Panc1 (cell line): ENCODE measurements at regions not wholly inside any gene's neighbourhood (a gene's known extent, or its start where the extent isn't known, plus 50 kb on each side); places are given as distances from the start of the nearest gene placed in this dataset.

ENCODE experiments used
- POLR2AphosphoS5 ChIP-seq: IDR thresholded peaks from 2 replicates; pipeline ENCODE4 v1.6.1; 2012; ENCODE audit warnings: mild to moderate bottlenecking, low read depth, low read length, moderate library complexity
- TF ChIP-seq, protein P1 (sequence below): fragments of 450-650 bp; IDR thresholded peaks from 2 replicates; pipeline ENCODE4 v1.5.1; 2017; ENCODE audit warnings: mild to moderate bottlenecking
- TF ChIP-seq, protein P2 (sequence below), 2 experiments: IDR thresholded peaks; 2 replicates each; pipeline ENCODE4 v1.6.1; 2011 to 2012; ENCODE audit warnings: low read depth in 2 of 2, control low read depth in 1 of 2, low read length in 1 of 2, mild to moderate bottlenecking in 1 of 2, moderate library complexity in 1 of 2; ENCODE audit not compliant: insufficient read depth in 1 of 2

DNA sequence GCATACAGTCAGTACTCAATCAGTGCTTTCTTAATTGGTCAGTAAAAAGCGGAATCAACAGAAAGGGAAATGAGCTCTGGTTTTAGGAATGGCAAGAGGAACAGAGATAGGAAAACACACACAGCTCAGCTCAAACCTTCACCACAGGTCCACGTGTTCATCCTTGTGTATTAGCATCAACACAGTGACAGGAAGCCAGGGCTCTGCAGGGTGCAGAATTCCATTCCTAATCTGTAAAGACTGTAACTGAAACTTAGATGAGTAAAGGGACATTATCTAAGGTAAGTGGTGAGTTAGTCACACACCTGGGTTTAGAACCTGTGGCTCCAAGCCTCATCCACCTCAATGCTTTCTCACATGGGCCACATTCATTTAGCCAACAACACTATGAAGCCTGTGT, 1242.2 kb upstream of the TMEM132C start:
- TF ChIP-seq, protein P1, sequence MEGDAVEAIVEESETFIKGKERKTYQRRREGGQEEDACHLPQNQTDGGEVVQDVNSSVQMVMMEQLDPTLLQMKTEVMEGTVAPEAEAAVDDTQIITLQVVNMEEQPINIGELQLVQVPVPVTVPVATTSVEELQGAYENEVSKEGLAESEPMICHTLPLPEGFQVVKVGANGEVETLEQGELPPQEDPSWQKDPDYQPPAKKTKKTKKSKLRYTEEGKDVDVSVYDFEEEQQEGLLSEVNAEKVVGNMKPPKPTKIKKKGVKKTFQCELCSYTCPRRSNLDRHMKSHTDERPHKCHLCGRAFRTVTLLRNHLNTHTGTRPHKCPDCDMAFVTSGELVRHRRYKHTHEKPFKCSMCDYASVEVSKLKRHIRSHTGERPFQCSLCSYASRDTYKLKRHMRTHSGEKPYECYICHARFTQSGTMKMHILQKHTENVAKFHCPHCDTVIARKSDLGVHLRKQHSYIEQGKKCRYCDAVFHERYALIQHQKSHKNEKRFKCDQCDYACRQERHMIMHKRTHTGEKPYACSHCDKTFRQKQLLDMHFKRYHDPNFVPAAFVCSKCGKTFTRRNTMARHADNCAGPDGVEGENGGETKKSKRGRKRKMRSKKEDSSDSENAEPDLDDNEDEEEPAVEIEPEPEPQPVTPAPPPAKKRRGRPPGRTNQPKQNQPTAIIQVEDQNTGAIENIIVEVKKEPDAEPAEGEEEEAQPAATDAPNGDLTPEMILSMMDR: no peak
- TF ChIP-seq, protein P2, sequence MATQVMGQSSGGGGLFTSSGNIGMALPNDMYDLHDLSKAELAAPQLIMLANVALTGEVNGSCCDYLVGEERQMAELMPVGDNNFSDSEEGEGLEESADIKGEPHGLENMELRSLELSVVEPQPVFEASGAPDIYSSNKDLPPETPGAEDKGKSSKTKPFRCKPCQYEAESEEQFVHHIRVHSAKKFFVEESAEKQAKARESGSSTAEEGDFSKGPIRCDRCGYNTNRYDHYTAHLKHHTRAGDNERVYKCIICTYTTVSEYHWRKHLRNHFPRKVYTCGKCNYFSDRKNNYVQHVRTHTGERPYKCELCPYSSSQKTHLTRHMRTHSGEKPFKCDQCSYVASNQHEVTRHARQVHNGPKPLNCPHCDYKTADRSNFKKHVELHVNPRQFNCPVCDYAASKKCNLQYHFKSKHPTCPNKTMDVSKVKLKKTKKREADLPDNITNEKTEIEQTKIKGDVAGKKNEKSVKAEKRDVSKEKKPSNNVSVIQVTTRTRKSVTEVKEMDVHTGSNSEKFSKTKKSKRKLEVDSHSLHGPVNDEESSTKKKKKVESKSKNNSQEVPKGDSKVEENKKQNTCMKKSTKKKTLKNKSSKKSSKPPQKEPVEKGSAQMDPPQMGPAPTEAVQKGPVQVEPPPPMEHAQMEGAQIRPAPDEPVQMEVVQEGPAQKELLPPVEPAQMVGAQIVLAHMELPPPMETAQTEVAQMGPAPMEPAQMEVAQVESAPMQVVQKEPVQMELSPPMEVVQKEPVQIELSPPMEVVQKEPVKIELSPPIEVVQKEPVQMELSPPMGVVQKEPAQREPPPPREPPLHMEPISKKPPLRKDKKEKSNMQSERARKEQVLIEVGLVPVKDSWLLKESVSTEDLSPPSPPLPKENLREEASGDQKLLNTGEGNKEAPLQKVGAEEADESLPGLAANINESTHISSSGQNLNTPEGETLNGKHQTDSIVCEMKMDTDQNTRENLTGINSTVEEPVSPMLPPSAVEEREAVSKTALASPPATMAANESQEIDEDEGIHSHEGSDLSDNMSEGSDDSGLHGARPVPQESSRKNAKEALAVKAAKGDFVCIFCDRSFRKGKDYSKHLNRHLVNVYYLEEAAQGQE (IDR thresholded peaks at IDR 0.05; ENCODE audit: insufficient read depth in 1 of 2, low read depth in 2 of 2, low read length in 1 of 2): no peak
- TF ChIP-seq POLR2AphosphoS5: no peak
